Testis (tissue), 2 donors: ENCODE measurements at regions not wholly inside any gene's neighbourhood (a gene's known extent, or its start where the extent isn't known, plus 50 kb on each side); places are given as distances from the start of the nearest gene placed in this dataset.
A peak's percentile ranks its signal among the peaks of the same experiment; 100 is the strongest.

Experiments
- DNase-seq: peaks from one replicate; pipeline ENCODE4 v3.0.0-alpha.2; 2019
- H3K27ac ChIP-seq, 2 donors: fragments of 200-600 bp; sonication (generic); one replicate each; pipeline ENCODE4 v1.5.1; 2019
- H3K27me3 ChIP-seq: fragments of 200-600 bp; sonication (generic); one replicate; pipeline ENCODE4 v1.5.1; 2019
- H3K36me3 ChIP-seq: fragments of 200-600 bp; sonication (generic); one replicate; pipeline ENCODE4 v1.5.1; 2017; ENCODE audit warnings: low read depth; ENCODE audit errors: missing control alignments
- H3K4me1 ChIP-seq: fragments of 200-600 bp; sonication (generic); one replicate; pipeline ENCODE4 v1.5.1; 2019
- H3K4me3 ChIP-seq, 2 donors: fragments of 200-600 bp; sonication (generic); one replicate each; pipeline ENCODE4 v1.5.1; 2017 to 2019
- H3K9me3 ChIP-seq: fragments of 200-600 bp; sonication (generic); one replicate; pipeline ENCODE4 v1.5.1; 2017
- POLR2A ChIP-seq: fragments of 450-650 bp; IDR thresholded peaks from one replicate; pipeline ENCODE4 v1.6.1; 2017; ENCODE audit warnings: antibody characterized with exemption, mild to moderate bottlenecking, moderate library complexity
- WGBS, 2 donors: methylation state at CpG; one replicate each; pipeline ENCODE4 v1.1.5; 2018; 5-methylcytosine and 5-hydroxymethylcytosine counted together
- intact Hi-C: fragments of 100-400 bp; cut with DNase I; formaldehyde crosslinking; loops from one replicate; pipeline ENCODE4 v1.15.1; 2023; ENCODE audit warnings: low total_unique reads
- TF ChIP-seq, protein P1 (sequence below), 3 experiments: fragments of 450-650 bp in 2 of 3; fragments of 200-600 bp in 1 of 3; sonication (generic) in 1 of 3; IDR thresholded peaks; one replicate each; pipeline ENCODE4 v1.5.1; 2016 to 2019; ENCODE audit warnings: antibody characterized with exemption in 3 of 3, mild to moderate bottlenecking in 2 of 3, moderate library complexity in 1 of 3

DNA sequence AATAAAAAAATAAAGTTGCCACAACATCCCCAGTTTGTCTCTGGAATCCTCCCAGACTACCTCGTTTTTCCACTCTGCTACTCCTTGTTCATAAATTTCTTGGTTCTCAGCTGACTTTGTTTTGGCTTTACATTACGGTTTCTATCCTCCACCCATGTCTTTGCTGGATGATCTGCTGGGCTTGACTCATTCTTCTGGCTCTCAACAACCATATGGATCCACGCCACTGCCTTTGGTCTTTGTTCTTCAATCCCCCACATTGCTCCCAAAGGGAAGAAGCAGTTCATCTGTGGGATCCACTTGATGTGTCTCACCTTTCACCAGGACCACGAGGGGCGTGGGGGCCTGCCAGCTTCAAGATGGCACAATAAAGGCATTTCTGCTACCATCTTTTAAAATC is 67.1 kb upstream of the NBL1 start:
- WGBS, 2 donors: 83% methylated on average over 5 of the region's 5 CpGs
- H3K36me3 ChIP-seq: no peaks in the 10 kb centered on the region
- H3K27ac ChIP-seq: no peak overlapping the region
- TF ChIP-seq POLR2A: no peak
- TF ChIP-seq, protein P1, sequence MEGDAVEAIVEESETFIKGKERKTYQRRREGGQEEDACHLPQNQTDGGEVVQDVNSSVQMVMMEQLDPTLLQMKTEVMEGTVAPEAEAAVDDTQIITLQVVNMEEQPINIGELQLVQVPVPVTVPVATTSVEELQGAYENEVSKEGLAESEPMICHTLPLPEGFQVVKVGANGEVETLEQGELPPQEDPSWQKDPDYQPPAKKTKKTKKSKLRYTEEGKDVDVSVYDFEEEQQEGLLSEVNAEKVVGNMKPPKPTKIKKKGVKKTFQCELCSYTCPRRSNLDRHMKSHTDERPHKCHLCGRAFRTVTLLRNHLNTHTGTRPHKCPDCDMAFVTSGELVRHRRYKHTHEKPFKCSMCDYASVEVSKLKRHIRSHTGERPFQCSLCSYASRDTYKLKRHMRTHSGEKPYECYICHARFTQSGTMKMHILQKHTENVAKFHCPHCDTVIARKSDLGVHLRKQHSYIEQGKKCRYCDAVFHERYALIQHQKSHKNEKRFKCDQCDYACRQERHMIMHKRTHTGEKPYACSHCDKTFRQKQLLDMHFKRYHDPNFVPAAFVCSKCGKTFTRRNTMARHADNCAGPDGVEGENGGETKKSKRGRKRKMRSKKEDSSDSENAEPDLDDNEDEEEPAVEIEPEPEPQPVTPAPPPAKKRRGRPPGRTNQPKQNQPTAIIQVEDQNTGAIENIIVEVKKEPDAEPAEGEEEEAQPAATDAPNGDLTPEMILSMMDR (IDR thresholded peaks at IDR 0.05): no peak
- no peaks in the 10 kb centered on the region for H3K27me3 ChIP-seq
- no peak overlapping the region for H3K4me3 ChIP-seq
- intact Hi-C loops: no loop called here
- H3K9me3 ChIP-seq: no peaks in the 10 kb centered on the region
- DNase-seq: no peak
- H3K4me1 ChIP-seq: no peaks in the 10 kb centered on the region

DNA sequence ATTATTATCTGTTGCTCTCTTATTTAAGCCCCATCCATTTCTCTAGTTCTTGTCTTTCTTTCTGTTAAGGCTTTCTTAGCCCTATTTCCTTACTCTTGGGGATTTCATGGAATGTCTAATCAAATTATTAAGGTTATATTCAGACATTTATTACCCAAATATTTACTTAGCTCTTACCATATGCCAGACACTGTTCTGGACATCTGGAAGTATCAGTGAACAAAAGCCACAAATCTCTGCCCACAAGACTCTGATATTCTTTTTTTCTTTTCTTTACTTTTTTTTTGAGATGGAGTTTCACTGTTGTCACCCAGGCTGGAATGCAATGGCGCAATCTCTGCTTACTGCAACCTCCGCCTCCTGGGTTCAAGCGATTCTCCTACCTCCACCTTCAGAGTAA is 74.3 kb upstream of the NBL1 start:
- Histone ChIP-seq H3K4me3 (no peak overlapping the region), H3K9me3 (no peaks in the 10 kb centered on the region), H3K27me3 (no peaks in the 10 kb centered on the region), H3K27ac (no peak overlapping the region), H3K36me3 (no peaks in the 10 kb centered on the region), H3K4me1 (no peaks in the 10 kb centered on the region)
- no peak for TF ChIP-seq POLR2A
- TF ChIP-seq, protein P1 (IDR thresholded peaks at IDR 0.05): no peak
- 94 to 95% methylated on average over 3 of the region's 3 CpGs for WGBS, 2 donors
- intact Hi-C loops: no loop called here
- no peak for DNase-seq

DNA sequence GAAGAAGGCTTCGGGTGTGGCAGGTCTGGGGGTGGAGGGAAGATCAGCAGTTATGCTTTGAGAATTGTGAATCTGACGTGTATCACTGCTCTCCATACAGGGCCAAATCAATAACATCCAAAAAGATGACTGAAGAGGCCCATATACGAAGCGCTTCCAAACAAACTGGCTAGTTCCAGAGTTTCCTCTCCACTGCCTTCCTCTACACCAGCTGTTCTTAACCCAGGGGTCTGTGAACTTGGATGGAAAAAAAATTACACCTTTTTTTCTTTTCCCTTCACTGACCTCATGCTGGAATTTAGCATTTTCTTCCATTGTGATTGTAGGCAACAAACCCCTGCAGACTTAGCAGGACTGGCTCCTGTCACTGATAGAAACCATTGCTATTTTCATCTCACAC is 77.1 kb upstream of the NBL1 start:
- H3K4me1 ChIP-seq: peaks cover 12% of the 10 kb centered on the region
- no peaks in the 10 kb centered on the region for H3K36me3 ChIP-seq
- H3K4me3 ChIP-seq: no peak overlapping the region
- WGBS, 2 donors: 86 to 88% methylated on average over 4 of the region's 4 CpGs
- intact Hi-C loops: no loop called here
- H3K9me3 ChIP-seq: no peaks in the 10 kb centered on the region
- DNase-seq: no peak
- no peak overlapping the region for H3K27ac ChIP-seq
- no peaks in the 10 kb centered on the region for H3K27me3 ChIP-seq
- no peak for TF ChIP-seq POLR2A
- TF ChIP-seq, protein P1 (IDR thresholded peaks at IDR 0.05): no peak

DNA sequence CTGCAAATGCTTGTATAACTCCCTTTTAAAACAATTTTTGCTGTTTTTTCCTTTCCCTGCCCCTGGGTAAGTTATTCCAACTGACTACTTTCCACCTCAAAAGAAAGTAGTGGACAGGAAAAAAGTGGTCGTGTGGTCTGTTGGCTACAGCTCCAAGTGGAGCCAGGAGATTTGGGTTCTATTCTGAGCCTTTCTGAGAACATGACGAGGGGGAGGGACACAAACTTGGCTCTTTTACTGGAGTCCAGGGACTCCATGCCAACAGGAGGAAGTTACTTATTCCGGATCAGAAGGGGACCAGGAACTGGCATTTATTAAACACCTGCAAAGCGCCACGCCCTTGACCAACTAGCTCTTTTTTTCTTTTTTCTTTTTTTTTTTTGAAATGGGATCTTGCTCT is 79.0 kb upstream of the CAPZB start:
- Histone ChIP-seq H3K9me3 (no peaks in the 10 kb centered on the region), H3K27ac (peak overlapping the region; percentile 45 to 74), H3K4me1 (peaks cover 12% of the 10 kb centered on the region), H3K27me3 (no peaks in the 10 kb centered on the region), H3K36me3 (no peaks in the 10 kb centered on the region), H3K4me3 (no peak overlapping the region)
- 51 to 69% methylated on average over 5 of the region's 5 CpGs for WGBS, 2 donors
- TF ChIP-seq, protein P1 (IDR thresholded peaks at IDR 0.05): no peak
- TF ChIP-seq POLR2A: no peak
- DNase-seq: no peak
- intact Hi-C loops: no loop called here

DNA sequence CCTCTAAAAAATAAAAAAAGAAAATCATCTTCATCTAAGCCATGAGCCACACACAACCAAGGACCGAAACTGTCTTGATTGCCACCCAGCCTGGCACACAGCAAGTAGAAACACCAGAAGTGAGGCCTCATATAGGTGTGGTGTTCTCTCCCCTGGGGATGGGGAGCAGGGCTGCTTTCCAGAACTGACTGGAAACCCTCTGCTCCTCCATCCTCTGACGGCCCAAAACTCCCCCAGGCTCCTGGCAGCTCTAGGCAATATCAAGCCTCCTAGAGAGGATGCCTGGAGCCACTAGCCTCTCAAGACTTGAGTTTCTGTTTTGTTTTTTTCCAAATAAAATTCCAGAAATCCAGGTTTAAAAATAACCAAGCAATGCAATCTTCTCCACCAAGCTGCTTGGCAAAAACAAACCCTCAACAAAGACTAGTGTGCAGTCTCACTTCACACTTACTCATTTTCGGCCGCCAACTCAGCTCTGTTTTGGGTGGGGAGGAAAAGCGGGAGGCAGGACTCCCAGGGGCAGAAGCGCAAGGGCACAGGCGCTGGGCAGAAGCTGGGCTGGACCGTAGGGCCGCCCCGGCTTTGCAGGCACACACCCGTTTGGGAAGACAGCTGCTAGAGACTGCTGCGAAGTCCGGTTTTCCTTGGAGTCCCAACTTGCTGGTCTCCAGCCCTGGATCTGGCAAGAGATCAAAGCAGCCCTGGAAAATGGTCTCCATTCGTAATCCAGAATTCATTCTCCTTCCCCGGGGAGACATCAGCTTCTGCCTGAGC is 78.2 kb upstream of the CAPZB start:
- WGBS, 2 donors: 43 to 60% methylated on average over 15 of the region's 15 CpGs
- peaks cover 12% of the 10 kb centered on the region for H3K4me1 ChIP-seq
- DNase-seq: peak; percentile 67
- H3K4me3 ChIP-seq: peak overlapping the region in 1 of 2 donors; percentile 2
- H3K27me3 ChIP-seq: no peaks in the 10 kb centered on the region
- no peaks in the 10 kb centered on the region for H3K9me3 ChIP-seq
- TF ChIP-seq, protein P1 (IDR thresholded peaks at IDR 0.05): no peak
- no peak for TF ChIP-seq POLR2A
- H3K36me3 ChIP-seq: no peaks in the 10 kb centered on the region
- peak overlapping the region; percentile 45 to 74 for H3K27ac ChIP-seq
- intact Hi-C loops: no loop called here
